ENCODE measurements at regions not wholly inside any gene's neighbourhood (a gene's known extent, or its start where the extent isn't known, plus 50 kb on each side); places are given as distances from the start of the nearest gene placed in this dataset.

DNA sequence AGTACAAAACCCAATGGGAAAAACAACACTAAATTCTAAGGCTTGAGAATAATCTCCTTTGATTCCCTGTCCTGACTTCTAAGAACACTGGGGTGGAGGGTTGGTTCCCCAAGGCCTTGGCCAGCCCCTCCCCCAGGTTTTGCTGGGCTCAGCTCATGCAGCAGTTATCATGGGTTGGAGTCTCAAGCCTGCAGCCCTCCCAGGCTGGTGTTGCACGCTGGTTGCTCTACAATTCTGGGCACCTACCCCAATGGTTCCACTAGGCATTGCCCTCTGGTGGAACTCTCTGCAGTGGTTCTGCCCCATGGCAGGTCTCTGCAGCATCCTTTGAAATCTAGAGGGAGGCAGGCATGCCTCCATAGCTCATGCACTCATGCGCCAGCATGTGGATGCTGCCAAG, 184.4 kb upstream of the PALMD start:
- H3K27ac ChIP-seq (ENCODE audit: low read depth in 1 of 2, low read length in 2 of 2), result no peak overlapping the region
- H3K36me3 ChIP-seq (ENCODE audit: insufficient read depth, low read length), result no peaks in the 10 kb centered on the region
- ChIA-PET CTCF (no interaction called here), POLR2A (no interaction called here)
- no peak for DNase-seq
- Mint-ChIP-seq H3K4me3 (no peak overlapping the region), H3K27ac (no peak overlapping the region), H3K36me3 (ENCODE audit: low read depth) (no peaks in the 10 kb centered on the region), H3K27me3 (peaks cover 8% of the 10 kb centered on the region), H3K9me3 (no peaks in the 10 kb centered on the region), H3K4me1 (ENCODE audit: low read depth) (no peaks in the 10 kb centered on the region)
- ATAC-seq (ENCODE audit: poor library complexity), result no peak
- H3K4me1 ChIP-seq (ENCODE audit: insufficient read depth, low read length), result no peaks in the 10 kb centered on the region
- TF ChIP-seq, protein P1, sequence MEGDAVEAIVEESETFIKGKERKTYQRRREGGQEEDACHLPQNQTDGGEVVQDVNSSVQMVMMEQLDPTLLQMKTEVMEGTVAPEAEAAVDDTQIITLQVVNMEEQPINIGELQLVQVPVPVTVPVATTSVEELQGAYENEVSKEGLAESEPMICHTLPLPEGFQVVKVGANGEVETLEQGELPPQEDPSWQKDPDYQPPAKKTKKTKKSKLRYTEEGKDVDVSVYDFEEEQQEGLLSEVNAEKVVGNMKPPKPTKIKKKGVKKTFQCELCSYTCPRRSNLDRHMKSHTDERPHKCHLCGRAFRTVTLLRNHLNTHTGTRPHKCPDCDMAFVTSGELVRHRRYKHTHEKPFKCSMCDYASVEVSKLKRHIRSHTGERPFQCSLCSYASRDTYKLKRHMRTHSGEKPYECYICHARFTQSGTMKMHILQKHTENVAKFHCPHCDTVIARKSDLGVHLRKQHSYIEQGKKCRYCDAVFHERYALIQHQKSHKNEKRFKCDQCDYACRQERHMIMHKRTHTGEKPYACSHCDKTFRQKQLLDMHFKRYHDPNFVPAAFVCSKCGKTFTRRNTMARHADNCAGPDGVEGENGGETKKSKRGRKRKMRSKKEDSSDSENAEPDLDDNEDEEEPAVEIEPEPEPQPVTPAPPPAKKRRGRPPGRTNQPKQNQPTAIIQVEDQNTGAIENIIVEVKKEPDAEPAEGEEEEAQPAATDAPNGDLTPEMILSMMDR (IDR thresholded peaks at IDR 0.05), result no peak
- peaks cover 0 to 6% of the 10 kb centered on the region in 2 experiments for H3K27me3 ChIP-seq (ENCODE audit: control insufficient read depth in 1 of 2, insufficient read depth in 2 of 2, low read length in 2 of 2)
- intact Hi-C loops (cut with DNase I, micrococcal nuclease), result no loop called here
- no peak overlapping the region for H3K4me3 ChIP-seq (ENCODE audit: low read length)
- no peaks in the 10 kb centered on the region for H3K9me3 ChIP-seq (ENCODE audit: control insufficient read depth in 1 of 2, insufficient read depth in 1 of 2, low read length in 2 of 2)

GRCh38 chr1:99464738-99465137, 181.2 kb upstream of the PALMD start:
- intact Hi-C loops (cut with DNase I, micrococcal nuclease), result no loop called here
- DNase-seq (no peak), ATAC-seq (ENCODE audit: poor library complexity) (no peak)
- no peak overlapping the region for H3K27ac ChIP-seq (ENCODE audit: low read depth in 1 of 2, low read length in 2 of 2)
- POLR2A ChIA-PET, result no interaction called here
- H3K4me3 Mint-ChIP-seq, result no peak overlapping the region
- CTCF ChIA-PET, result no interaction called here
- H3K36me3 Mint-ChIP-seq (ENCODE audit: low read depth), result no peaks in the 10 kb centered on the region
- H3K9me3 ChIP-seq (ENCODE audit: control insufficient read depth in 1 of 2, insufficient read depth in 1 of 2, low read length in 2 of 2), result no peaks in the 10 kb centered on the region
- no peaks in the 10 kb centered on the region for H3K36me3 ChIP-seq (ENCODE audit: insufficient read depth, low read length)
- H3K27me3 Mint-ChIP-seq, result peaks cover 6% of the 10 kb centered on the region
- H3K27me3 ChIP-seq (ENCODE audit: control insufficient read depth in 1 of 2, insufficient read depth in 2 of 2, low read length in 2 of 2), result no peaks in the 10 kb centered on the region
- H3K4me1 ChIP-seq (ENCODE audit: insufficient read depth, low read length), result no peaks in the 10 kb centered on the region
- no peak overlapping the region for H3K4me3 ChIP-seq (ENCODE audit: low read length)
- no peak overlapping the region for H3K27ac Mint-ChIP-seq
- no peaks in the 10 kb centered on the region for H3K9me3 Mint-ChIP-seq
- TF ChIP-seq, protein P1 (IDR thresholded peaks at IDR 0.05), result no peak
- no peaks in the 10 kb centered on the region for H3K4me1 Mint-ChIP-seq (ENCODE audit: low read depth)

DNA sequence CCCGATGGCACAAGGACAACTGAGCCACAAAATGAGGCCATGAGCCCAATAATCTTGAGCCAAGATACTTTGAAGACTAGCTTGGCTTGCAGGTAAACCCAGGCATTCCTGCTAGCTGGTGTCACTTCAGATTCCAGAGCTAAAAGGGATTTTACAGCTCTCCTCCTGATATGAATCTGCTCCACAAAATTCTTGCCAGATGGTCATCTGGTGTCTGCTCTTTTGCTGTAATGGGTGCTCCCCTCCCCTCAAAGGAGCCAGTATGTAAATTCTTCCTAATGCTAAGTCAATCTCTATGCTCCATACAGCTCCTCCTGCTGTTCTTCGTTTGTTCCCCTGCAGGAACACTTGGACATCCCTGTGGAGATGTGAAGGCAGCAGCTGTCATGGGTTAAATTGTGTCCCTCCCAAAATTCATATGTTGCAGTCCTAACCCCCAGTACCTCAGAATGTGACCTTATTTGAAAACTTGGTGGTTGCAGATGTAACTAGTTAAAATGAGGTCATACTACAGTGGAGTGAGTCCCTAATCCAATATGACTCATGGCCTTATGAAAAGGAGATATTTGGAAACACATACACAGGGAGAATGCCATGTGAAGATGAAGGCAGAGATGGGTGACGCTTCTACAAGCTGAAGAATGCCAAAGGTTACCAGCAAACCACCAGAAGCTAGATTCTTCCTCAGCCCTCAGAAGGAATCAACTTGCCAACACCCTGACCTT, 180.6 kb upstream of the PALMD start:
- DNase-seq (no peak), ATAC-seq (ENCODE audit: poor library complexity) (no peak)
- intact Hi-C loops (cut with DNase I, micrococcal nuclease), result no loop called here
- Histone ChIP-seq H3K27me3 (ENCODE audit: control insufficient read depth in 1 of 2, insufficient read depth in 2 of 2, low read length in 2 of 2) (no peaks in the 10 kb centered on the region), H3K9me3 (ENCODE audit: control insufficient read depth in 1 of 2, insufficient read depth in 1 of 2, low read length in 2 of 2) (no peaks in the 10 kb centered on the region), H3K36me3 (ENCODE audit: insufficient read depth, low read length) (no peaks in the 10 kb centered on the region), H3K4me3 (ENCODE audit: low read length) (no peak overlapping the region), H3K27ac (ENCODE audit: low read depth in 1 of 2, low read length in 2 of 2) (no peak overlapping the region), H3K4me1 (ENCODE audit: insufficient read depth, low read length) (no peaks in the 10 kb centered on the region)
- Mint-ChIP-seq H3K27ac (no peak overlapping the region), H3K4me1 (ENCODE audit: low read depth) (no peaks in the 10 kb centered on the region), H3K4me3 (no peak overlapping the region), H3K27me3 (peaks cover 6% of the 10 kb centered on the region), H3K9me3 (no peaks in the 10 kb centered on the region), H3K36me3 (ENCODE audit: low read depth) (no peaks in the 10 kb centered on the region)
- TF ChIP-seq, protein P1 (IDR thresholded peaks at IDR 0.05), result no peak
- ChIA-PET CTCF (no interaction called here), POLR2A (no interaction called here)

All from CD4-positive, alpha-beta T cell (primary cell).